Esophagus muscularis mucosa (tissue), 4 donors: ENCODE measurements at regions not wholly inside any gene's neighbourhood (a gene's known extent, or its start where the extent isn't known, plus 50 kb on each side); places are given as distances from the start of the nearest gene placed in this dataset.

ENCODE experiments used
- DNase-seq: peaks from one replicate; pipeline ENCODE4 v3.0.0-alpha.2; 2017; ENCODE audit errors: extremely low spot score
- H3K27ac ChIP-seq, 4 donors: fragments of 200-600 bp; sonication (generic); replicated peaks in 1 of 4; 1 replicate in 3 of 4; 2 replicates in 1 of 4; pipeline ENCODE4 v1.5.1; 2016 to 2019; ENCODE audit warnings: mild to moderate bottlenecking in 1 of 4
- H3K27me3 ChIP-seq, 4 donors: fragments of 200-600 bp; sonication (generic); one replicate each; pipeline versions ENCODE4 v1.5.1 to v1.6.0; 2016 to 2019
- H3K36me3 ChIP-seq, 4 donors: fragments of 200-600 bp; sonication (generic); one replicate each; pipeline ENCODE4 v1.5.1; 2016 to 2019
- H3K4me1 ChIP-seq, 4 donors: fragments of 200-600 bp; sonication (generic); one replicate each; pipeline ENCODE4 v1.5.1; 2016 to 2019
- H3K4me3 ChIP-seq, 4 donors: fragments of 200-600 bp; sonication (generic); 1 replicate in 2 of 4; 2 replicates in 2 of 4; pipeline ENCODE4 v1.5.1; 2016 to 2019; ENCODE audit warnings: mild to moderate bottlenecking in 4 of 4, moderate library complexity in 1 of 4
- H3K9me3 ChIP-seq, 4 donors: fragments of 200-600 bp; sonication (generic); 1 replicate in 3 of 4; 2 replicates in 1 of 4; pipeline ENCODE4 v1.5.1; 2016 to 2019
- CTCF ChIP-seq, 3 experiments: fragments of 200-600 bp in 2 of 3; fragments of 450-650 bp in 1 of 3; sonication (generic) in 2 of 3; IDR thresholded peaks; one replicate each; pipeline ENCODE4 v1.5.1; 2017 to 2019; ENCODE audit warnings: antibody characterized with exemption in 3 of 3, mild to moderate bottlenecking in 2 of 3, moderate library complexity in 1 of 3
- EP300 ChIP-seq: sonication (generic); formaldehyde crosslinking; IDR thresholded peaks from one replicate; pipeline ENCODE4 v1.6.1; 2017; ENCODE audit warnings: antibody characterized with exemption
- POLR2A ChIP-seq: fragments of 450-650 bp; IDR thresholded peaks from one replicate; pipeline ENCODE4 v1.6.1; 2017; ENCODE audit warnings: antibody characterized with exemption, moderate library complexity, mild to moderate bottlenecking, low read depth
- POLR2AphosphoS5 ChIP-seq, 2 donors: sonication (generic); formaldehyde crosslinking; IDR thresholded peaks; one replicate each; pipeline ENCODE4 v1.6.1; 2017; ENCODE audit warnings: antibody characterized with exemption in 2 of 2
- WGBS: methylation state at CpG from one replicate; pipeline ENCODE4 v1.1.5; 2018; 5-methylcytosine and 5-hydroxymethylcytosine counted together
- intact Hi-C: fragments of 100-400 bp; cut with DNase I; formaldehyde crosslinking; loops from one replicate; pipeline ENCODE4 v1.15.1; 2023

- Histone ChIP-seq H3K9me3 (no peaks in the 10 kb centered on the region), H3K4me1 (no peaks in the 10 kb centered on the region), H3K36me3 (no peaks in the 10 kb centered on the region), H3K27ac (no peak overlapping the region), H3K4me3 (no peak overlapping the region), H3K27me3 (peaks cover 0 to 32% (median 0%) of the 10 kb centered on the region in 4 donors)
- 77% methylated on average over 8 of the region's 8 CpGs for WGBS
- intact Hi-C loops = no loop called here
- DNase-seq = no peak
- TF ChIP-seq EP300 (no peak), POLR2A (no peak), CTCF (IDR thresholded peaks at IDR 0.05) (no peak), POLR2AphosphoS5 (IDR thresholded peaks at IDR 0.05) (no peak)
Observed at GRCh38 chr2:128717758-128718710, 399.4 kb upstream of the HS6ST1 start.

DNA sequence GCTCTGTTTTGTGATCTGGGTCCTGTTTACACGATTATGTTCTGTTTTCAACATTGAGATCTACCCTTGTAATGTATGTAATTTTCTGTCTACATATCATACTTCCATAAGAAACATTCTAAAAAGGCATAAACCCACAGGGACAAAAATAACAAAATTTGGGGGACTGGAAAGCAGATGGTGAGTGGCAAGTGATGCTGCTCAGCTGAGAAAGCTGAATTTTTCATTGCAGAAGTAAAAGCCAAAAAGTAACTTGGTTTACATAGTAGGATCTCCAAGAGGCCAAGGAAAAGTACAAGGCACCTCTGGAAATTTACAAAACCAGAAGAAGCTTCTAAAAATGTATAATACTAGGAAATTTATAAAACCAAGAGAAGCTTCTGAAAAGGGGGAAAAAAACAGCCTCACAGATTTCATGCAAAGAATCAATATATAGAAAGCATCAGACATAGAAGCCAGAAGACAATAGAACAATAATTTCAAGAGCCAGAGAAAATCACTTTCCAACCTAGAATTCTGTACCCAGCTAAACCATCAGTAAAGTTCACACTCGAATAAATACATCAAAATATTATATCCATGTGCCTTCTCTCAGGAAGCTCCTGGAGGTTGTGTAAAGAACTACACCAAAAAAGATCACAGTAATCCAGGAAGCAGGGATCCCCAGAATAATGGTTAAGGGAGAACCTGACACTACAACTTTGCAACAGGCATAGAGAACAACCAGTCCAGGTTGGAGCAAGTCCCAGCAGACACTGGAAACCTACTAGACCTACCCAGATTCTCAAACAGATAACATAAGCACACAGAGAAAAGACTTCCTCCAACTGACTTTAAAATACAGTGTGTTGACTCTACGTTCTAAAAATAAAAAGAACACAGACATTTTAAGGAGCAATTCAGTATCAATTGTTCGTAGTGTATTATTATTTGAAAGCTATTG, 401.7 kb upstream of the HS6ST1 start:
- Histone ChIP-seq H3K4me3 (no peak overlapping the region), H3K27me3 (peaks cover 0 to 19% (median 0%) of the 10 kb centered on the region in 4 donors), H3K4me1 (no peaks in the 10 kb centered on the region), H3K27ac (no peak overlapping the region), H3K9me3 (no peaks in the 10 kb centered on the region), H3K36me3 (no peaks in the 10 kb centered on the region)
- DNase-seq = no peak
- WGBS = 81% methylated on average over 4 of the region's 4 CpGs
- intact Hi-C loops = no loop called here
- TF ChIP-seq EP300 (no peak), POLR2A (no peak), CTCF (IDR thresholded peaks at IDR 0.05) (no peak), POLR2AphosphoS5 (IDR thresholded peaks at IDR 0.05) (no peak)

- TF ChIP-seq POLR2A (no peak), POLR2AphosphoS5 (IDR thresholded peaks at IDR 0.05) (no peak), EP300 (no peak), CTCF (IDR thresholded peaks at IDR 0.05) (no peak)
- H3K4me3 ChIP-seq = no peak overlapping the region
- H3K4me1 ChIP-seq = no peaks in the 10 kb centered on the region
- intact Hi-C loops = no loop called here
- no peak for DNase-seq
- H3K9me3 ChIP-seq = no peaks in the 10 kb centered on the region
- no peaks in the 10 kb centered on the region for H3K36me3 ChIP-seq
- no peak overlapping the region for H3K27ac ChIP-seq
- 96% methylated on average over 2 of the region's 2 CpGs for WGBS
- peaks cover 0 to 11% (median 0%) of the 10 kb centered on the region in 4 donors for H3K27me3 ChIP-seq
Observed at GRCh38 chr2:128721096-128721495, 402.4 kb upstream of the HS6ST1 start.

GRCh38 chr2:128722489-128722888, 403.8 kb upstream of the HS6ST1 start:
- TF ChIP-seq CTCF (IDR thresholded peaks at IDR 0.05) (no peak), POLR2A (no peak), EP300 (no peak), POLR2AphosphoS5 (IDR thresholded peaks at IDR 0.05) (no peak)
- H3K9me3 ChIP-seq = no peaks in the 10 kb centered on the region
- H3K27ac ChIP-seq = no peak overlapping the region
- intact Hi-C loops = no loop called here
- DNase-seq = no peak
- H3K27me3 ChIP-seq = no peaks in the 10 kb centered on the region
- 75% methylated on average over 1 of the region's 1 CpG for WGBS
- no peaks in the 10 kb centered on the region for H3K4me1 ChIP-seq
- H3K4me3 ChIP-seq = no peak overlapping the region
- H3K36me3 ChIP-seq = no peaks in the 10 kb centered on the region
